Caco-2 (cell line): ENCODE measurements at regions not wholly inside any gene's neighbourhood (a gene's known extent, or its start where the extent isn't known, plus 50 kb on each side); places are given as distances from the start of the nearest gene placed in this dataset.

ENCODE experiments used
- BruUV-seq: library from RNA; stranded (reverse); fragments of 400-500 nt; replicated peaks from 2 replicates; lab custom pipeline; 2021; lab: Mats Ljungman, UMichigan
- CTCF ChIA-PET: fragments of 300-600 bp; sonication (Branson Sonifier 250); formaldehyde crosslinking; loops from one replicate; lab custom pipeline; 2022; ENCODE audit warnings: antibody characterized with exemption; lab: Charles Lee
- POLR2A ChIA-PET: fragments of 300-600 bp; sonication (Branson Sonifier 250); formaldehyde crosslinking; loops from one replicate; lab custom pipeline; 2022; ENCODE audit warnings: antibody characterized with exemption; lab: Charles Lee
- DNase-seq, 2 experiments: peaks; one replicate each; pipeline versions ENCODE4 v3.0.0 to v3.0.0-alpha.2; 2020 to 2022
- H3K27me3 ChIP-seq: replicated peaks from 2 replicates; pipeline ENCODE4 v1.6.0; 2011; ENCODE audit warnings: low read length; ENCODE audit not compliant: control insufficient read depth, insufficient read depth
- H3K36me3 ChIP-seq: 2 replicates; pipeline ENCODE4 v1.5.1; 2011; ENCODE audit warnings: low read length; ENCODE audit not compliant: control insufficient read depth, insufficient read depth
- H3K4me1 ChIP-seq: fragments of 250-450 bp; sonication (Bioruptor Pico); 2 replicates; pipeline ENCODE4 v1.5.1; 2020; ENCODE audit warnings: mild to moderate bottlenecking
- H3K4me3 ChIP-seq: 2 replicates; pipeline ENCODE4 v1.5.1; 2011; ENCODE audit warnings: low read depth, mild to moderate bottlenecking, control low read depth, low read length
- H3K9me3 ChIP-seq: fragments of 250-450 bp; sonication (Bioruptor Pico); 2 replicates; pipeline ENCODE4 v1.5.1; 2020; ENCODE audit warnings: mild to moderate bottlenecking, moderate library complexity
- H3K27ac Mint-ChIP-seq: one replicate; pipeline ENCODE4 v1.8.0; 2022; ENCODE audit warnings: mixed read lengths; ENCODE audit not compliant: unreplicated experiment
- H3K27me3 Mint-ChIP-seq: one replicate; pipeline ENCODE4 v1.8.0; 2022; ENCODE audit warnings: mixed read lengths; ENCODE audit not compliant: insufficient read depth, unreplicated experiment
- H3K36me3 Mint-ChIP-seq: one replicate; pipeline ENCODE4 v1.8.0; 2022; ENCODE audit warnings: mild to moderate bottlenecking, mixed read lengths; ENCODE audit not compliant: insufficient read depth, unreplicated experiment
- H3K4me1 Mint-ChIP-seq: one replicate; pipeline ENCODE4 v1.8.0; 2022; ENCODE audit warnings: low read depth, mixed read lengths; ENCODE audit not compliant: unreplicated experiment
- H3K4me3 Mint-ChIP-seq: one replicate; pipeline ENCODE4 v1.8.0; 2022; ENCODE audit warnings: mild to moderate bottlenecking, moderate library complexity, mixed read lengths; ENCODE audit not compliant: unreplicated experiment
- H3K9me3 Mint-ChIP-seq: one replicate; pipeline ENCODE4 v1.8.0; 2022; ENCODE audit warnings: mixed read lengths; ENCODE audit not compliant: unreplicated experiment
- intact Hi-C: fragments of 100-400 bp; cut with micrococcal nuclease; formaldehyde crosslinking; loops from one replicate; pipeline ENCODE4 v1.10.0; 2022; ENCODE audit not compliant: unreplicated experiment
- TF ChIP-seq, protein P1 (sequence below), 2 experiments: fragments of 200-600 bp in 1 of 2; IDR thresholded peaks; 1 replicate in 1 of 2; 2 replicates in 1 of 2; pipeline versions ENCODE4 v1.5.1 to v1.8.0; 2011 to 2022; ENCODE audit warnings: antibody characterized with exemption in 1 of 2, control low read depth in 1 of 2, inconsistent platforms in 1 of 2, low read depth in 1 of 2, low read length in 1 of 2, mild to moderate bottlenecking in 1 of 2, moderate library complexity in 1 of 2; ENCODE audit not compliant: insufficient read depth in 1 of 2, severe bottlenecking in 1 of 2, unreplicated experiment in 1 of 2

DNA sequence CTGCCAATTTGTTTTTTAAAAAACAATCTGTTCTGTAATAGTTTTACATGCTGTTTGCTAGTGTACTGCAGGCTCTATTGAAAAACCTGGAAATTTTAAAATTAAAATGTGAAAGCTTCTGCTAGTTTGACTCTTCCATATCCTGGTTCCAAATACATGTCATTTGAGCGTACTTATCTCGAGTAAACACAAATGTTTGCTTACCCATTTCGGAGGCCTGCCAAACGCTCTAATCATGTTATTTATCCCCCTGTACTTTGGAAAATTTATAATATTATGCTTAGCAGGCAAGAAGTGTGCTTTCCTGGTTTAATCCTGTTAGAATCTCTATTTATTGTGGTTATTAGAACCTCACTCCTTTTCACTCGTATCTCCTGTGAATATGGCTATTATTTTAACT, 476.8 kb upstream of the CYLC2 start:
- DNase-seq: no peak
- intact Hi-C loops: no loop called here
- Histone ChIP-seq H3K4me3 (no peak overlapping the region), H3K4me1 (no peaks in the 10 kb centered on the region), H3K27me3 (no peaks in the 10 kb centered on the region), H3K36me3 (no peaks in the 10 kb centered on the region), H3K9me3 (no peaks in the 10 kb centered on the region)
- Mint-ChIP-seq H3K27ac (no peak overlapping the region), H3K4me3 (no peak overlapping the region), H3K9me3 (no peaks in the 10 kb centered on the region), H3K36me3 (no peaks in the 10 kb centered on the region), H3K27me3 (no peaks in the 10 kb centered on the region), H3K4me1 (no peaks in the 10 kb centered on the region)
- ChIA-PET POLR2A (no interaction called here), CTCF (no interaction called here)
- TF ChIP-seq, protein P1, sequence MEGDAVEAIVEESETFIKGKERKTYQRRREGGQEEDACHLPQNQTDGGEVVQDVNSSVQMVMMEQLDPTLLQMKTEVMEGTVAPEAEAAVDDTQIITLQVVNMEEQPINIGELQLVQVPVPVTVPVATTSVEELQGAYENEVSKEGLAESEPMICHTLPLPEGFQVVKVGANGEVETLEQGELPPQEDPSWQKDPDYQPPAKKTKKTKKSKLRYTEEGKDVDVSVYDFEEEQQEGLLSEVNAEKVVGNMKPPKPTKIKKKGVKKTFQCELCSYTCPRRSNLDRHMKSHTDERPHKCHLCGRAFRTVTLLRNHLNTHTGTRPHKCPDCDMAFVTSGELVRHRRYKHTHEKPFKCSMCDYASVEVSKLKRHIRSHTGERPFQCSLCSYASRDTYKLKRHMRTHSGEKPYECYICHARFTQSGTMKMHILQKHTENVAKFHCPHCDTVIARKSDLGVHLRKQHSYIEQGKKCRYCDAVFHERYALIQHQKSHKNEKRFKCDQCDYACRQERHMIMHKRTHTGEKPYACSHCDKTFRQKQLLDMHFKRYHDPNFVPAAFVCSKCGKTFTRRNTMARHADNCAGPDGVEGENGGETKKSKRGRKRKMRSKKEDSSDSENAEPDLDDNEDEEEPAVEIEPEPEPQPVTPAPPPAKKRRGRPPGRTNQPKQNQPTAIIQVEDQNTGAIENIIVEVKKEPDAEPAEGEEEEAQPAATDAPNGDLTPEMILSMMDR (IDR thresholded peaks at IDR 0.05; ENCODE audit: insufficient read depth in 1 of 2, low read depth in 1 of 2, low read length in 1 of 2, severe bottlenecking in 1 of 2, unreplicated experiment in 1 of 2): no peak
- BruUV-seq: no TSS peak

DNA sequence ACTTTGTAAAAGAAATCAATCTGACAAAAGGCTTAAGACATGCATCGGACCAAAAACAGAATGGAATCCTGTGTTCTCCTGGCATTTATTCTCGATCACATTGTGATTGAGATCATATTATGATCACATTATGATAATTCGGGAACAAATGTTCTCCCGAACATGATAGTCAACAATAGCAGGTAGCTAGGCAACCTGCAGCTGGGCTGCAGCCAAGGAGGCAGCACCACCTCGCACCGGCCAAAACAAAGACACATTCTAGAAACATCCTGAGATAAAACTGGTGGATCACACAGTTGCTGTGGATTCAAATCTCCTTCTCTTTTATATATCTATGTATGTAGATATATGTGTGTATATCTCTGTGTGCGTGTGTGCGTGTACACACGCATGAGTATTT, 480.6 kb upstream of the CYLC2 start:
- no peaks in the 10 kb centered on the region for H3K27me3 ChIP-seq
- no peak overlapping the region for H3K4me3 Mint-ChIP-seq
- TF ChIP-seq, protein P1 (IDR thresholded peaks at IDR 0.05; ENCODE audit: insufficient read depth in 1 of 2, low read depth in 1 of 2, low read length in 1 of 2, severe bottlenecking in 1 of 2, unreplicated experiment in 1 of 2): no peak
- no peaks in the 10 kb centered on the region for H3K4me1 ChIP-seq
- DNase-seq: no peak
- no peak overlapping the region for H3K4me3 ChIP-seq
- H3K9me3 Mint-ChIP-seq: no peaks in the 10 kb centered on the region
- no peaks in the 10 kb centered on the region for H3K9me3 ChIP-seq
- no peak overlapping the region for H3K27ac Mint-ChIP-seq
- intact Hi-C loops: no loop called here
- H3K36me3 ChIP-seq: no peaks in the 10 kb centered on the region
- no peaks in the 10 kb centered on the region for H3K36me3 Mint-ChIP-seq
- ChIA-PET POLR2A (no interaction called here), CTCF (no interaction called here)
- BruUV-seq: no TSS peak
- H3K4me1 Mint-ChIP-seq: no peaks in the 10 kb centered on the region
- H3K27me3 Mint-ChIP-seq: no peaks in the 10 kb centered on the region

DNA sequence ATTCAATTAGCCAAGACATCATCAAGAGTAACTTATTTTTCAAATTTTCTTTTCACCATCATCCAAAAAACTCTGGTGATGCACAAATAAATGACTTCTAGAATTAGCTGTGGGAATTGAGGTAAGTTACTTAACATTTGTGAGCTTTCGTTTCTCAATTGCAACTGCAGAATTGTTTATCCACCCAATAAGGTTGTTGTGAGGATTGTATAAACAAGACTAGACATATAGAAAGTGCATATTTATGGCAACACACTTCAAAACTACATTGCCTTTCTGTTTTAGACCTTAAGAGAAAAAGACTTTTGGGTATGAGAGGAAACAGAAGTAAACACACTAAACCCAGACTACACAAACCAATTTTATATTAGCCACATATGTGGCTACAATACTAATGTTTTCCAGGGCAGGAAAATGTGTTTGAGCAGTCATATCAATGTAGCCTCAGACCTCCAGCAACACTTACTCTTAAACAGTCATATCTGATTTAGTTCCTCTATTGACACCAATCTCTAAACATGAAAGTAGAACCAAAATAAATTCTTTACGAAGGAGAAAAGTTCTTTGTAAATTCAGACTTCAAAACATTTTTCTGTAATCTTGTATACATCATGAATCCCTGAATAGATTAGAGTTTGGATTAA, 488.0 kb upstream of the CYLC2 start:
- H3K27me3 ChIP-seq: no peaks in the 10 kb centered on the region
- POLR2A ChIA-PET: no interaction called here
- Mint-ChIP-seq H3K27me3 (no peaks in the 10 kb centered on the region), H3K4me3 (no peak overlapping the region), H3K27ac (no peak overlapping the region), H3K4me1 (no peaks in the 10 kb centered on the region), H3K36me3 (no peaks in the 10 kb centered on the region), H3K9me3 (no peaks in the 10 kb centered on the region)
- CTCF ChIA-PET: no interaction called here
- H3K9me3 ChIP-seq: no peaks in the 10 kb centered on the region
- no peaks in the 10 kb centered on the region for H3K4me1 ChIP-seq
- TF ChIP-seq, protein P1 (IDR thresholded peaks at IDR 0.05; ENCODE audit: insufficient read depth in 1 of 2, low read depth in 1 of 2, low read length in 1 of 2, severe bottlenecking in 1 of 2, unreplicated experiment in 1 of 2): no peak
- intact Hi-C loops: no loop called here
- H3K4me3 ChIP-seq: no peak overlapping the region
- H3K36me3 ChIP-seq: no peaks in the 10 kb centered on the region
- no TSS peak for BruUV-seq
- DNase-seq: no peak
